ENCODE measurements at regions not wholly inside any gene's neighbourhood (a gene's known extent, or its start where the extent isn't known, plus 50 kb on each side); places are given as distances from the start of the nearest gene placed in this dataset.
"Not testable (repeated sequence)": the region's sequence is repeated elsewhere in the genome, so short reads cannot be mapped to it uniquely, and the experiment has no call there.

DNA sequence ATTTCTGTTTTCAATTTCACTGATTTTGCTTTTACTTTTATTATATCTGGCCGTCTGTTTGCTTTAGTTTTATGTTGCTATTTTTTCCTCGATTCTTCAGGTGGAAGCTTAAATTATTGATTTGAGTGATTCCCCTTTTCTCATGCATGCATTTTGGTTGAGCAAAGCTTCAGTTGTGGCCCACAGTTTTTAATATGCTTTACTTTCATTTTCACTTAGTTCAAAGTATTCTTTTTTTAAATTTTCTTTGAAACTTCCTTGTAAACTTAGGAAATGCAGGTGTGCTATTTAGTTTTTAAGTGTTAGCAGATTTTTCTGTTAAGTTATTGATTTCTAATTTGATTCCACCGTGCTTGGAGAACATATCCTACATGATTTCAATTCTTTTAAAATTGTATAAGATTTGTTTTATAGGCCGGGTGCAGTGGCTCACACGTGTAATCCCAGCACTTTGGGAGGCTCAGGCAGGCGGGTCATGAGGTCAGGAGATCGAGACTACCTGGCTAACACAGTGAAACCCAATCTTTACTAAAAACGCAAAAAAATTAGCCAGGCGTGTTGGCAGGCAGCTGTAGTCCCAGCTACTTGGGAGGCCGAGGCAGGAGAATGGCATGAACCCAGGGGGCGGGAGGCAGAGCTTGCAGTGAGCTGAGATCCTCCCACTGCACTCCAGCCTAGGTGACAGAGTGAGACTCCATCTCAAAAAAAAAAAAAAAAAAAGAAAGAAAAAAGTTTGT lies 531.2 kb downstream of the KIF2B start:
- Histone ChIP-seq H3K4me2 (ENCODE audit: low read depth, low read length, poor library complexity, severe bottlenecking) (no peak overlapping the region), H2AFZ (ENCODE audit: low read depth, low read length, severe bottlenecking) (no peak overlapping the region)

DNA sequence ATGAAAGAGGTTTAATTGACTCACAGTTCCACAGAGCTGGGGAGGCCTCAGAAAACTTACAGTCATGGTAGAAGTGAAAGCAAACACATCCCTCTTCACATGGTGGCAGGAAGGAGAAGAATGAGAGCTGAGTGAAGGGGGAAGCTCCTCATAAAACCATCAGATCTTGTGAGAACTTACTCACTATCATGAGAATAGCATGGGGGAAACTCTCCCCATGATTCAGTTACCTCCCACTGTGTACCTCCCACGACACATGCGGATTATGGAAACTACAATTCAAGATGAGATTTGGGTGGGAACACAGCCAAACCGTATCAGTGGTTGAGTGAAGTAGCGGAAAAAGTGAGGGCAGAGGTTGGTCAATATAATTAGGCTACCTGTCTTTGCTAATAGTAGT lies 538.3 kb downstream of the KIF2B start:
- not testable (repeated sequence) for H3K4me2 ChIP-seq (ENCODE audit: low read depth, low read length, poor library complexity, severe bottlenecking); H4K20me1 ChIP-seq (ENCODE audit: low read depth, low read length); H3K9ac ChIP-seq (ENCODE audit: low read length); H3K27me3 ChIP-seq (ENCODE audit: low read length); H3F3A ChIP-seq (ENCODE audit: insufficient read depth); H3K9me2 ChIP-seq (replicated peaks; ENCODE audit: insufficient read depth, low read length); H3K9me3 ChIP-seq (ENCODE audit: insufficient read depth, low read length); H3K4me3 ChIP-seq (ENCODE audit: insufficient read depth, low read length, poor library complexity, severe bottlenecking); H3K79me2 ChIP-seq (ENCODE audit: insufficient read depth, low read length); H3K27ac ChIP-seq (ENCODE audit: low read depth, low read length); H2AFZ ChIP-seq (ENCODE audit: low read depth, low read length, severe bottlenecking); H3K36me3 ChIP-seq (ENCODE audit: low read length)

More for the DNA sequence above, 531.2 kb downstream of the KIF2B start:
- Histone ChIP-seq H3K9ac (ENCODE audit: low read length) (no peak overlapping the region), H3K4me3 (ENCODE audit: insufficient read depth, low read length, poor library complexity, severe bottlenecking) (no peak overlapping the region), H3F3A (ENCODE audit: insufficient read depth) (no peaks in the 10 kb centered on the region), H4K20me1 (ENCODE audit: low read depth, low read length) (no peaks in the 10 kb centered on the region), H3K9me3 (ENCODE audit: insufficient read depth, low read length) (no peaks in the 10 kb centered on the region), H3K27me3 (ENCODE audit: low read length) (no peaks in the 10 kb centered on the region), H3K27ac (ENCODE audit: low read depth, low read length) (no peak overlapping the region), H3K36me3 (ENCODE audit: low read length) (no peaks in the 10 kb centered on the region), H3K9me2 (replicated peaks; ENCODE audit: insufficient read depth, low read length) (no peaks in the 10 kb centered on the region), H3K79me2 (ENCODE audit: insufficient read depth, low read length) (no peaks in the 10 kb centered on the region)
- TF ChIP-seq EZH2phosphoT487 (conservative IDR thresholded peaks at IDR 0.05; ENCODE audit: low read length): no peak
- TF ChIP-seq, protein P1, sequence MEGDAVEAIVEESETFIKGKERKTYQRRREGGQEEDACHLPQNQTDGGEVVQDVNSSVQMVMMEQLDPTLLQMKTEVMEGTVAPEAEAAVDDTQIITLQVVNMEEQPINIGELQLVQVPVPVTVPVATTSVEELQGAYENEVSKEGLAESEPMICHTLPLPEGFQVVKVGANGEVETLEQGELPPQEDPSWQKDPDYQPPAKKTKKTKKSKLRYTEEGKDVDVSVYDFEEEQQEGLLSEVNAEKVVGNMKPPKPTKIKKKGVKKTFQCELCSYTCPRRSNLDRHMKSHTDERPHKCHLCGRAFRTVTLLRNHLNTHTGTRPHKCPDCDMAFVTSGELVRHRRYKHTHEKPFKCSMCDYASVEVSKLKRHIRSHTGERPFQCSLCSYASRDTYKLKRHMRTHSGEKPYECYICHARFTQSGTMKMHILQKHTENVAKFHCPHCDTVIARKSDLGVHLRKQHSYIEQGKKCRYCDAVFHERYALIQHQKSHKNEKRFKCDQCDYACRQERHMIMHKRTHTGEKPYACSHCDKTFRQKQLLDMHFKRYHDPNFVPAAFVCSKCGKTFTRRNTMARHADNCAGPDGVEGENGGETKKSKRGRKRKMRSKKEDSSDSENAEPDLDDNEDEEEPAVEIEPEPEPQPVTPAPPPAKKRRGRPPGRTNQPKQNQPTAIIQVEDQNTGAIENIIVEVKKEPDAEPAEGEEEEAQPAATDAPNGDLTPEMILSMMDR (IDR thresholded peaks at IDR 0.05; ENCODE audit: insufficient read depth, low read length, poor library complexity, severe bottlenecking): no peak

GRCh38 chr17:54368906-54369305 lies 531.7 kb upstream of the TOM1L1 start:
- Histone ChIP-seq H4K20me1 (ENCODE audit: low read depth, low read length) (no peaks in the 10 kb centered on the region), H3K9me3 (ENCODE audit: insufficient read depth, low read length) (no peaks in the 10 kb centered on the region), H3K4me3 (ENCODE audit: insufficient read depth, low read length, poor library complexity, severe bottlenecking) (no peak overlapping the region), H3K27me3 (ENCODE audit: low read length) (no peaks in the 10 kb centered on the region), H3K27ac (ENCODE audit: low read depth, low read length) (no peak overlapping the region), H2AFZ (ENCODE audit: low read depth, low read length, severe bottlenecking) (no peak overlapping the region), H3K4me2 (ENCODE audit: low read depth, low read length, poor library complexity, severe bottlenecking) (no peak overlapping the region), H3K79me2 (ENCODE audit: insufficient read depth, low read length) (no peaks in the 10 kb centered on the region), H3K9me2 (replicated peaks; ENCODE audit: insufficient read depth, low read length) (no peaks in the 10 kb centered on the region), H3F3A (ENCODE audit: insufficient read depth) (no peaks in the 10 kb centered on the region), H3K9ac (ENCODE audit: low read length) (no peak overlapping the region), H3K36me3 (ENCODE audit: low read length) (no peaks in the 10 kb centered on the region)
- no peak for TF ChIP-seq EZH2phosphoT487 (conservative IDR thresholded peaks at IDR 0.05; ENCODE audit: low read length)
- TF ChIP-seq, protein P1 (IDR thresholded peaks at IDR 0.05; ENCODE audit: insufficient read depth, low read length, poor library complexity, severe bottlenecking): no peak

- Histone ChIP-seq H3K27me3 (ENCODE audit: low read length) (no peaks in the 10 kb centered on the region), H3K36me3 (ENCODE audit: low read length) (no peaks in the 10 kb centered on the region), H3K4me3 (ENCODE audit: insufficient read depth, low read length, poor library complexity, severe bottlenecking) (no peak overlapping the region), H3K27ac (ENCODE audit: low read depth, low read length) (no peak overlapping the region), H4K20me1 (ENCODE audit: low read depth, low read length) (no peaks in the 10 kb centered on the region), H3K9ac (ENCODE audit: low read length) (no peak overlapping the region), H3F3A (ENCODE audit: insufficient read depth) (no peaks in the 10 kb centered on the region), H3K79me2 (ENCODE audit: insufficient read depth, low read length) (no peaks in the 10 kb centered on the region), H2AFZ (ENCODE audit: low read depth, low read length, severe bottlenecking) (no peak overlapping the region), H3K4me2 (ENCODE audit: low read depth, low read length, poor library complexity, severe bottlenecking) (no peak overlapping the region), H3K9me2 (replicated peaks; ENCODE audit: insufficient read depth, low read length) (no peaks in the 10 kb centered on the region), H3K9me3 (ENCODE audit: insufficient read depth, low read length) (no peaks in the 10 kb centered on the region)
- TF ChIP-seq, protein P1 (IDR thresholded peaks at IDR 0.05; ENCODE audit: insufficient read depth, low read length, poor library complexity, severe bottlenecking): no peak
- no peak for TF ChIP-seq EZH2phosphoT487 (conservative IDR thresholded peaks at IDR 0.05; ENCODE audit: low read length)
Measured at GRCh38 chr17:54372069-54372749, 528.4 kb upstream of the TOM1L1 start.
